OCI-LY1 (cell line): ENCODE measurements at regions not wholly inside any gene's neighbourhood (a gene's known extent, or its start where the extent isn't known, plus 50 kb on each side); places are given as distances from the start of the nearest gene placed in this dataset.

ENCODE experiments used
- EZH2 ChIP-seq: fragments of 200-600 bp; sonication (generic), shearing (Covaris generic); IDR thresholded peaks from 2 replicates; pipeline ENCODE4 v1.8.0; 2017; ENCODE audit warnings: borderline replicate concordance, mixed run types, mild to moderate bottlenecking, antibody characterized with exemption, low read length, moderate library complexity, mixed read lengths
- TF ChIP-seq, protein P1 (sequence below): fragments of 200-600 bp; sonication (generic), shearing (Covaris generic); IDR thresholded peaks from 2 replicates; pipeline ENCODE4 v1.5.1; 2017; ENCODE audit warnings: mild to moderate bottlenecking, antibody characterized with exemption, low read length, moderate library complexity, mixed read lengths

DNA sequence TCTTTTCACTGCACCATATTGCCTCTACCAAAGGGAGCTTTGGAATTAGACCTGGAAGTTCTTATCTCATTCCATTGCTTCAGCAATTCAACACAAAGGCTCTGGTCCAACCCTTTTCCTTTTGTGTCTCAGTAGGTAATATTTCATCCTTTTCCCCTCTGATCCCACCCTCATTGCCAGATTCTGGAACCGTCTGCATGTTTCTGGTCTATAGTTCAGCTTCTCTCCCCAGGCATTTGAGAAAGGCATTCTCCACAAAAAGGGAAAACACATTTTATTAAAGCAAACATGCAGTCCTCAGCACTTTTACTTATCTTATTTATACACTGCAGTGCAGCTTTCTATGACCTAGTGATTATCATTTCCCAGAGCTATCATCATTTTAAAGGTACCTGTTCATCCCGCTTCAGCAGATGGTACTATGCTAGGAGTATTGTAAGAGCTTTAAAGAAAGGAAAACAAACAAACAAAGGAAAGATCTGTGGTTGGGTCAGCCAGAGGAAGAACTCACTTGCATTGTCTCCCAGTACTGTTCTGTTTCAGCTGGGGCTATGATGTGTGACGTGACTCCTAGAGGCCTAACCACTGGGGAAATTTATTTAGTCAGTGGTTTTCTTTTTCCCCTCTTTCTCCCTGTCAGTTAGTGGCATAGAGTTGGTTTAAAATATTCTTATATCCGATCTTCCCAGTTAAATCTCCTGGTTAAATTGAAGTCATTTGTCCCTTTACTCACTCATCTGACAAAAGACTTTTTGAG is 269.2 kb downstream of the TMEM38B start:
- TF ChIP-seq, protein P1, sequence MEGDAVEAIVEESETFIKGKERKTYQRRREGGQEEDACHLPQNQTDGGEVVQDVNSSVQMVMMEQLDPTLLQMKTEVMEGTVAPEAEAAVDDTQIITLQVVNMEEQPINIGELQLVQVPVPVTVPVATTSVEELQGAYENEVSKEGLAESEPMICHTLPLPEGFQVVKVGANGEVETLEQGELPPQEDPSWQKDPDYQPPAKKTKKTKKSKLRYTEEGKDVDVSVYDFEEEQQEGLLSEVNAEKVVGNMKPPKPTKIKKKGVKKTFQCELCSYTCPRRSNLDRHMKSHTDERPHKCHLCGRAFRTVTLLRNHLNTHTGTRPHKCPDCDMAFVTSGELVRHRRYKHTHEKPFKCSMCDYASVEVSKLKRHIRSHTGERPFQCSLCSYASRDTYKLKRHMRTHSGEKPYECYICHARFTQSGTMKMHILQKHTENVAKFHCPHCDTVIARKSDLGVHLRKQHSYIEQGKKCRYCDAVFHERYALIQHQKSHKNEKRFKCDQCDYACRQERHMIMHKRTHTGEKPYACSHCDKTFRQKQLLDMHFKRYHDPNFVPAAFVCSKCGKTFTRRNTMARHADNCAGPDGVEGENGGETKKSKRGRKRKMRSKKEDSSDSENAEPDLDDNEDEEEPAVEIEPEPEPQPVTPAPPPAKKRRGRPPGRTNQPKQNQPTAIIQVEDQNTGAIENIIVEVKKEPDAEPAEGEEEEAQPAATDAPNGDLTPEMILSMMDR: no peak
- no peak for TF ChIP-seq EZH2
